Progenitor cell of endocrine pancreas (in vitro differentiated cells): ENCODE measurements at regions not wholly inside any gene's neighbourhood (a gene's known extent, or its start where the extent isn't known, plus 50 kb on each side); places are given as distances from the start of the nearest gene placed in this dataset.

ENCODE experiments used
- DNase-seq: peaks from one replicate; pipeline ENCODE4 v3.0.0; 2021; ENCODE audit warnings: low spot score; ENCODE audit not compliant: unreplicated experiment
- H3K27ac Mint-ChIP-seq: 2 replicates; pipeline ENCODE4 v1.8.0; 2021; ENCODE audit warnings: mild to moderate bottlenecking, moderate library complexity, mixed read lengths
- H3K27me3 Mint-ChIP-seq: 2 replicates; pipeline ENCODE4 v1.8.0; 2021; ENCODE audit warnings: mixed read lengths
- H3K36me3 Mint-ChIP-seq: 2 replicates; pipeline ENCODE4 v1.8.0; 2022; ENCODE audit warnings: mixed read lengths; ENCODE audit not compliant: insufficient read depth
- H3K4me1 Mint-ChIP-seq: 2 replicates; pipeline ENCODE4 v1.8.0; 2021; ENCODE audit warnings: low read depth, mixed read lengths
- H3K4me3 Mint-ChIP-seq: 2 replicates; pipeline ENCODE4 v1.8.0; 2021; ENCODE audit warnings: low read depth, mild to moderate bottlenecking, moderate library complexity, mixed read lengths
- H3K9me3 Mint-ChIP-seq: 2 replicates; pipeline ENCODE4 v1.8.0; 2021; ENCODE audit warnings: low read depth, mixed read lengths
- TF ChIP-seq, protein P1 (sequence below): fragments of 200-600 bp; sonication (generic); IDR thresholded peaks from one replicate; pipeline ENCODE4 v1.5.0; 2021; ENCODE audit warnings: antibody characterized with exemption, mild to moderate bottlenecking; ENCODE audit not compliant: unreplicated experiment

DNA sequence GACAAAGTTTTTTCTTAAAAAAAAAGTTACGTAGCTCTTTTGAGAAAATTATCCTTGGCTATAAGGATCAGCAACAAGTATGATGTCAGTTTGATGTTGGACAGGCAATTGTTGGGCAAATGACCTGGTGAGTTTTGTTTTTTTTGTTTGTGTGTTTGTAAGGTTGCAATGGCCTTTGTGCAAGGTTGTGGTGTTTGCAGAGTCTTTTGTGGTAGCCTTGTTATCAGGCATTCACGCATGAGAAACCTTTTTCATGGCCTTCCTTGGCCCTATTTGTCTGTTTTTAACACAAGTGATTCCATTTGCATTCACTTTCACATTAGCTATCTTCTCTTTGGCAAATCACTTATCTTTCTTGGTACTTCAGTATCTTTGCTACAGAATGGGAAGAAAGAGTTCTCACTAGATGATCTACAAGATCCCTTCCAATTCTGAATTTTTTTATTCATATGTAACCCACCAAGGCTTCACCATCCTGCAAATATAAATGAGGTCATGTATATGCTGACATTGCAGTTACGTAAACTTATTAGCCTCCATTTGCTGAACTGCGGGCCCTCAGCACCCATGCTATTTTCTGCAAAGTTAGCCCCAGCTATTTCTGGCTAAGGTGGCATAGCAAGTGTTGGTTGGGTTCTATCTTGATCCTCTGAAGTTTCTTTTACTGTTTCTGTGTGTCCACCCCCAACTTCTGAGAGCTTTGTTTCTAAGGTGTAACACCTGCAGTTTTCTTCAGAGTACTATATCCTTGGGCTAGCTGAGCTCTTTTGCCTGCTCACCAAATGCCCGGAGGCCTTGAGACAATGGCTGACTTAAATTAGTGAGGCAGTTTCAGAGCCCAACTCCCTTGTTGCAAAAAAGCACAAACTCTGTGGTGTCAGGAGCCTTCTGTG lies 667.1 kb downstream of the IRS1 start:
- TF ChIP-seq, protein P1, sequence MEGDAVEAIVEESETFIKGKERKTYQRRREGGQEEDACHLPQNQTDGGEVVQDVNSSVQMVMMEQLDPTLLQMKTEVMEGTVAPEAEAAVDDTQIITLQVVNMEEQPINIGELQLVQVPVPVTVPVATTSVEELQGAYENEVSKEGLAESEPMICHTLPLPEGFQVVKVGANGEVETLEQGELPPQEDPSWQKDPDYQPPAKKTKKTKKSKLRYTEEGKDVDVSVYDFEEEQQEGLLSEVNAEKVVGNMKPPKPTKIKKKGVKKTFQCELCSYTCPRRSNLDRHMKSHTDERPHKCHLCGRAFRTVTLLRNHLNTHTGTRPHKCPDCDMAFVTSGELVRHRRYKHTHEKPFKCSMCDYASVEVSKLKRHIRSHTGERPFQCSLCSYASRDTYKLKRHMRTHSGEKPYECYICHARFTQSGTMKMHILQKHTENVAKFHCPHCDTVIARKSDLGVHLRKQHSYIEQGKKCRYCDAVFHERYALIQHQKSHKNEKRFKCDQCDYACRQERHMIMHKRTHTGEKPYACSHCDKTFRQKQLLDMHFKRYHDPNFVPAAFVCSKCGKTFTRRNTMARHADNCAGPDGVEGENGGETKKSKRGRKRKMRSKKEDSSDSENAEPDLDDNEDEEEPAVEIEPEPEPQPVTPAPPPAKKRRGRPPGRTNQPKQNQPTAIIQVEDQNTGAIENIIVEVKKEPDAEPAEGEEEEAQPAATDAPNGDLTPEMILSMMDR: no peak
- Mint-ChIP-seq H3K4me3 (no peak overlapping the region), H3K27me3 (no peaks in the 10 kb centered on the region), H3K4me1 (peaks cover 8% of the 10 kb centered on the region), H3K9me3 (no peaks in the 10 kb centered on the region), H3K36me3 (no peaks in the 10 kb centered on the region), H3K27ac (no peak overlapping the region)
- no peak for DNase-seq

DNA sequence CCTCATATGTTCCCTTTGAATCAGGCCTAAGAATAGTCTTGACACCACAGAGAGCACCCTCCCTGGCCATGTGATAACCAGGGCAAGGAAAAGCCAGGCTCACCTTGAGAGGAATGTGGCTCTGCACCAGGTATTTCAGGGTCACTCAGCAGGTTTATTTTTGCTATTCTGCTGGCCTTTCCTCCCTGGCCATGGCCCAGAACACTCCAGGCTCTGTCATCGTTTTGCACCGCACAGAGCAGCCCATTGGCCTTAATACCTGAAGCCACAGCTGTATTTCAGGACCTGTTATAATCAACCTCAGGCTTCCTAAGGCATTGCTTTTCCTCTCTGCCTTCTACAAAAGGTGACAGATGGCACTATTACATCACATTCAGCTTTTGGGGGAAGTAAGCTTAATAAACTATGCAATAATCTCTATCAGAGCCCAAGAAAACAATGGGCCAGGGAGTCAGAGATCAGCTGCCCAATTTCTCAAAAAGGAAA lies 668.3 kb downstream of the IRS1 start:
- H3K4me3 Mint-ChIP-seq: no peak overlapping the region

DNA sequence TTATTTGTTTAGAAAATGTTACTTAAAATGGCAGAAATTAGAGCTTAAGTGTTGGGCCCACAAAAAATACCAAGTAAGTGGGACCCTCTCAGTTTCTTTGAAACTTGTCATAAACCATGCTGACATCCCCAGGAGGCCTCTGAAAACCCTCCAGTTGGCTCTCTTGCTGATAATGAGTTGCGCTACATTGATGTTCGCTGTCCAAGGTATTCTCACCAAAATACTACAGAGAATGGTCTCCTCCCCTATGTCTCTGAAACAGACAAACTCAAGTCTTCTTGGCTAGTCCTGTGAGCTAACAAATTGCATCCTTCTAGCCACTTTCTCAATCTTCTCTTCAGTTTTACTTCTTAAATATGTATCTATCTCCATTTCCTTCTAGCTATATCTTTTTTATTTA lies 669.4 kb downstream of the IRS1 start:
- TF ChIP-seq, protein P1: no peak
- no peak for DNase-seq
- no peaks in the 10 kb centered on the region for H3K27me3 Mint-ChIP-seq
- H3K36me3 Mint-ChIP-seq: no peaks in the 10 kb centered on the region
- no peak overlapping the region for H3K4me3 Mint-ChIP-seq
- no peaks in the 10 kb centered on the region for H3K9me3 Mint-ChIP-seq
- no peak overlapping the region for H3K27ac Mint-ChIP-seq
- peaks cover under 1% of the 10 kb centered on the region for H3K4me1 Mint-ChIP-seq

More for the DNA sequence above, 668.3 kb downstream of the IRS1 start:
- H3K27ac Mint-ChIP-seq: no peak overlapping the region
- H3K4me1 Mint-ChIP-seq: no peaks in the 10 kb centered on the region
- no peaks in the 10 kb centered on the region for H3K36me3 Mint-ChIP-seq
- no peaks in the 10 kb centered on the region for H3K9me3 Mint-ChIP-seq
- no peaks in the 10 kb centered on the region for H3K27me3 Mint-ChIP-seq
- DNase-seq: no peak
- TF ChIP-seq, protein P1: no peak

DNA sequence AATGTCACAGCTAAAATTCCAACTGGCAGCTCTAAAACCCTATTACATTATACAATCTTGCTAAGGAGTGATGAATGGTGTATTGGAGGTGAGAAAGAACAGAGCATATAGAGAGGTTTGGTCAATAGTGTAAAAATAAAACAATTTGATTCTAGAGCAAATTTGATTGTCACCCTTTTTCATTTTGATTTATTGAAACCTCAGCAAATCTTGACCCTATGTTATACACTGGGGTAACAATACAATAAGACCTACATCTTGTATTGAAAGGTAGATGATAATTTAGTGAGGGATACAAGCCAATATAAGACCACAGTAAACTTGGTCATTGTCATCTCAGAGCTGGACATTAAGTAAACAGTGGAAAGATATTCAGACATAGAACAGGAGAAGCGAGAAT lies 671.9 kb downstream of the IRS1 start:
- Mint-ChIP-seq H3K9me3 (no peaks in the 10 kb centered on the region), H3K4me1 (peaks cover 8% of the 10 kb centered on the region), H3K27ac (no peak overlapping the region), H3K36me3 (no peaks in the 10 kb centered on the region), H3K4me3 (no peak overlapping the region), H3K27me3 (no peaks in the 10 kb centered on the region)
- TF ChIP-seq, protein P1: no peak
- no peak for DNase-seq

DNA sequence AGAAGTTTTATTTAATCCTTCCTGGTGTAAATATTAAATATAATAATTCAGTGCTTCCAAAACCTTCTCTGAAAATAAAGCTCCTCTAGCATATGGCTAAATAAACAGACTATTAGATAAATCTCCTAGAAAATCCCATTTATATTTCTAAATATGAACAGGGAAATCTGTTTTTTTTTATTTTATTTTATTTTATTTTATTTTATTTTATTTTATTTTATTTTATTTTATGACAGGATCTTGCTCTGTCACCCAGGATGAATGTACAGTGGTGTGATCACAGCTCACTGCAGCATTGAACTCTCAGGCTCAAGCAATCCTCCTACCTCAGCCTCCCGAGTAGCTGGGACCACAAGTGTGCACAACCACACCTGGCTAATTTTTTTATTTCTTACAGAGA lies 673.5 kb downstream of the IRS1 start:
- no peaks in the 10 kb centered on the region for H3K27me3 Mint-ChIP-seq
- H3K4me1 Mint-ChIP-seq: peaks cover 8% of the 10 kb centered on the region
- no peaks in the 10 kb centered on the region for H3K9me3 Mint-ChIP-seq
- DNase-seq: no peak
- H3K27ac Mint-ChIP-seq: no peak overlapping the region
- TF ChIP-seq, protein P1: no peak
- no peaks in the 10 kb centered on the region for H3K36me3 Mint-ChIP-seq
- H3K4me3 Mint-ChIP-seq: no peak overlapping the region
